ENCODE measurements at regions not wholly inside any gene's neighbourhood (a gene's known extent, or its start where the extent isn't known, plus 50 kb on each side); places are given as distances from the start of the nearest gene placed in this dataset.

DNA sequence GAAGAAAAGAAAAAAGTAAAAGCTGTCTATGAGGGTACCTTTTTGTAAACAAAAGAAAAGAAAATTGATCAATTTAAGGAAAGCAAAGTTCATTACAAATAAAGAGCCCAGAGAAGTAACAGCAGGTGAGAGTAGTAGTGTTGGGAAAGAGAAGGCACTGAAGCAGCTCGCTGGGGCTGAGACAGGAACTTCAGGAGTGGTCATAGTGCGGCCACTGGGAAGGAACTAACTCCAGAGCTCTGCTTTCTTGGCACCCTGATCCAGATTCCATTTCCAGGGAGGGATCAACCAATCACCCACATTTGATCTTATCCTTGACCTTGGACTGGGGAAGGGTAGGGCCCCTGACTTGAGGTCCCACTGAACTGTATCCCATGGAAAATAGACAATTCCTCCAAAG lies 617.6 kb downstream of the CPS1 start:
- no peak overlapping the region for H3K9ac ChIP-seq (ENCODE audit: insufficient read depth, low read length, poor library complexity, severe bottlenecking)
- no peak overlapping the region for H3K27ac Mint-ChIP-seq

DNA sequence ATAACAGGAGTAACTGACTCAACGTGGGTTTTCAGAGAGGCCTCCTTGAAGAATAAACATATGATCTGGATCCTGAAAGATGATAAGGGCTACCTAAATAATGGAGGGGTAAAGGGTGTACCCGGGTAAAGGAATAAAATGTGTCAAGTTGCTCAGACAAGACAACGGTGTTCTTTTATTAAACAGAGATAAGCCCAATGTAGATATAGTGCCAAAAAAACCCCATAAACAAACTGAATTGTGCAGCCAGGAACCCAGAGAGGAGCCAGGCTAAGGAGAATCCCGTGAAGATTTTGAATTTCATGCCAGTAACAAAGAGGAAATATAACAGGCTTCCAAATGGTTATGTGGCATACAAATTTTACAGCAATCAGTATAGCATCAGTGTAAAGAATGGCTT lies 618.2 kb downstream of the CPS1 start:
- WGBS (ENCODE audit: insufficient coverage): 71% methylated on average over 1 of the region's 4 CpGs
- Histone ChIP-seq H3K27ac (ENCODE audit: low read depth in 1 of 2, low read length in 2 of 2) (no peak overlapping the region), H3K27me3 (ENCODE audit: control insufficient read depth in 2 of 2, insufficient read depth in 2 of 2, low read length in 2 of 2) (no peaks in the 10 kb centered on the region), H3K36me3 (replicated peaks in 1 of 2; ENCODE audit: control insufficient read depth in 1 of 2, insufficient read depth in 2 of 2, low read length in 2 of 2) (no peaks in the 10 kb centered on the region), H3K79me2 (ENCODE audit: insufficient read depth, low read length) (no peaks in the 10 kb centered on the region), H3K9me3 (replicated peaks in 1 of 2; ENCODE audit: control insufficient read depth in 1 of 2, insufficient read depth in 1 of 2, low read length in 2 of 2) (no peaks in the 10 kb centered on the region), H3K4me1 (ENCODE audit: control insufficient read depth in 1 of 2, insufficient read depth in 2 of 2, low read length in 2 of 2) (no peaks in the 10 kb centered on the region), H3K9ac (ENCODE audit: insufficient read depth, low read length, poor library complexity, severe bottlenecking) (no peak overlapping the region), H3K4me3 (replicated peaks in 1 of 3; ENCODE audit: low read depth in 2 of 3, low read length in 3 of 3) (no peak overlapping the region), H4K20me1 (ENCODE audit: insufficient read depth, low read length) (no peaks in the 10 kb centered on the region), H2AFZ (ENCODE audit: insufficient read depth, low read depth, low read length, poor library complexity, severe bottlenecking) (no peak overlapping the region), H3K4me2 (replicated peaks; ENCODE audit: extremely low read depth, low read length, poor library complexity, severe bottlenecking) (no peak overlapping the region)
- TF ChIP-seq, protein P1, sequence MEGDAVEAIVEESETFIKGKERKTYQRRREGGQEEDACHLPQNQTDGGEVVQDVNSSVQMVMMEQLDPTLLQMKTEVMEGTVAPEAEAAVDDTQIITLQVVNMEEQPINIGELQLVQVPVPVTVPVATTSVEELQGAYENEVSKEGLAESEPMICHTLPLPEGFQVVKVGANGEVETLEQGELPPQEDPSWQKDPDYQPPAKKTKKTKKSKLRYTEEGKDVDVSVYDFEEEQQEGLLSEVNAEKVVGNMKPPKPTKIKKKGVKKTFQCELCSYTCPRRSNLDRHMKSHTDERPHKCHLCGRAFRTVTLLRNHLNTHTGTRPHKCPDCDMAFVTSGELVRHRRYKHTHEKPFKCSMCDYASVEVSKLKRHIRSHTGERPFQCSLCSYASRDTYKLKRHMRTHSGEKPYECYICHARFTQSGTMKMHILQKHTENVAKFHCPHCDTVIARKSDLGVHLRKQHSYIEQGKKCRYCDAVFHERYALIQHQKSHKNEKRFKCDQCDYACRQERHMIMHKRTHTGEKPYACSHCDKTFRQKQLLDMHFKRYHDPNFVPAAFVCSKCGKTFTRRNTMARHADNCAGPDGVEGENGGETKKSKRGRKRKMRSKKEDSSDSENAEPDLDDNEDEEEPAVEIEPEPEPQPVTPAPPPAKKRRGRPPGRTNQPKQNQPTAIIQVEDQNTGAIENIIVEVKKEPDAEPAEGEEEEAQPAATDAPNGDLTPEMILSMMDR (IDR thresholded peaks at IDR 0.05): no peak
- H3K27ac Mint-ChIP-seq: no peak overlapping the region
- no peaks in the 10 kb centered on the region for H3K27me3 Mint-ChIP-seq (ENCODE audit: low read depth in 3 of 3)
- DNase-seq: no peak
- H3K4me3 Mint-ChIP-seq: no peak overlapping the region
- no peaks in the 10 kb centered on the region for H3K4me1 Mint-ChIP-seq
- H3K36me3 Mint-ChIP-seq: no peaks in the 10 kb centered on the region
- intact Hi-C loops (cut with micrococcal nuclease): no loop called here
- H3K9me3 Mint-ChIP-seq: peaks cover 0 to 2% (median 0%) of the 10 kb centered on the region in 7 donors

More for the DNA sequence above, 617.6 kb downstream of the CPS1 start:
- Histone ChIP-seq H3K79me2 (ENCODE audit: insufficient read depth, low read length) (no peaks in the 10 kb centered on the region), H3K27me3 (ENCODE audit: control insufficient read depth in 2 of 2, insufficient read depth in 2 of 2, low read length in 2 of 2) (no peaks in the 10 kb centered on the region), H2AFZ (ENCODE audit: insufficient read depth, low read depth, low read length, poor library complexity, severe bottlenecking) (no peak overlapping the region), H3K4me2 (replicated peaks; ENCODE audit: extremely low read depth, low read length, poor library complexity, severe bottlenecking) (no peak overlapping the region), H3K4me3 (replicated peaks in 1 of 3; ENCODE audit: low read depth in 2 of 3, low read length in 3 of 3) (no peak overlapping the region), H3K4me1 (ENCODE audit: control insufficient read depth in 1 of 2, insufficient read depth in 2 of 2, low read length in 2 of 2) (no peaks in the 10 kb centered on the region), H3K27ac (ENCODE audit: low read depth in 1 of 2, low read length in 2 of 2) (no peak overlapping the region), H3K36me3 (replicated peaks in 1 of 2; ENCODE audit: control insufficient read depth in 1 of 2, insufficient read depth in 2 of 2, low read length in 2 of 2) (no peaks in the 10 kb centered on the region), H3K9me3 (replicated peaks in 1 of 2; ENCODE audit: control insufficient read depth in 1 of 2, insufficient read depth in 1 of 2, low read length in 2 of 2) (no peaks in the 10 kb centered on the region), H4K20me1 (ENCODE audit: insufficient read depth, low read length) (no peaks in the 10 kb centered on the region)
- intact Hi-C loops (cut with micrococcal nuclease): no loop called here
- DNase-seq: no peak
- no peak overlapping the region for H3K4me3 Mint-ChIP-seq
- no peaks in the 10 kb centered on the region for H3K27me3 Mint-ChIP-seq (ENCODE audit: low read depth in 3 of 3)
- TF ChIP-seq, protein P1 (IDR thresholded peaks at IDR 0.05): no peak
- no peaks in the 10 kb centered on the region for H3K4me1 Mint-ChIP-seq
- H3K9me3 Mint-ChIP-seq: peaks cover 0 to 2% (median 0%) of the 10 kb centered on the region in 7 donors
- 100% methylated on average over 1 of the region's 2 CpGs for WGBS (ENCODE audit: insufficient coverage)
- H3K36me3 Mint-ChIP-seq: no peaks in the 10 kb centered on the region
